ENCODE measurements at regions not wholly inside any gene's neighbourhood (a gene's known extent, or its start where the extent isn't known, plus 50 kb on each side); places are given as distances from the start of the nearest gene placed in this dataset.

DNA sequence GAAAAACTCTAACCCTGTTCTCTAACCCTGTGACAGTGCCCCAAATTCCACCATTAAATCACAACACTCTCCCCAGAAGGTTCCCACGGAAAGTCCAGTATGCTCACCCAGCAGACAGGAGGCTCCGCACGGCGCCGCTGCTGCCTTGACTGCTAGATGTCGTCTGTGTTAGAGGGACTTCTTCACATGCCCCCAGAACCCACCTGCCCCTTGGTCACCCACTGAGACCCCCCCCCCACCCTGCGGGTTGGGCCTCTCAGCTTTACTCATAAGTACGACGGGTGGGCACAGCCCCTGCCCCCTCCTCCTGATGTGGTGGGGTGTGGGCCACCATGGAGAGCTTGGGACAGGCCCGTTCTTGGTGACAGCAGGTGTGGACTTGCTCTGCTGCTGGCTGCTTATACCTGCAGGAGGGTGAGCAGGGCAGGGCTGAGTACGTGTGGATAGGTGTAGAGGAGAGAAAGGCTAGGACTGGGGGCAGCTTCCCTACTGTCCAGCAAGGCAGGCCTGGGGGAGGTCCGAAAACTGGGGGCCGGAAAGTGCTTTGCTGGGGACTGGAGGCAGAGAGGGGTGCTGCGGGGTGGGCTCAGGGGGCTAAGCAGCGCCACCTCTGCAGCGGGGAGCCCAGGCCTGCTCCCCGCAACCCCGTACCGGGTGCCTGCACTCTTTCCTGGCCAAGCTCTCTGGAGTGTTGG, 57.5 kb upstream of the OLFM1 start:
- DNase-seq (ENCODE audit: low read depth, low spot score): no peak

DNA sequence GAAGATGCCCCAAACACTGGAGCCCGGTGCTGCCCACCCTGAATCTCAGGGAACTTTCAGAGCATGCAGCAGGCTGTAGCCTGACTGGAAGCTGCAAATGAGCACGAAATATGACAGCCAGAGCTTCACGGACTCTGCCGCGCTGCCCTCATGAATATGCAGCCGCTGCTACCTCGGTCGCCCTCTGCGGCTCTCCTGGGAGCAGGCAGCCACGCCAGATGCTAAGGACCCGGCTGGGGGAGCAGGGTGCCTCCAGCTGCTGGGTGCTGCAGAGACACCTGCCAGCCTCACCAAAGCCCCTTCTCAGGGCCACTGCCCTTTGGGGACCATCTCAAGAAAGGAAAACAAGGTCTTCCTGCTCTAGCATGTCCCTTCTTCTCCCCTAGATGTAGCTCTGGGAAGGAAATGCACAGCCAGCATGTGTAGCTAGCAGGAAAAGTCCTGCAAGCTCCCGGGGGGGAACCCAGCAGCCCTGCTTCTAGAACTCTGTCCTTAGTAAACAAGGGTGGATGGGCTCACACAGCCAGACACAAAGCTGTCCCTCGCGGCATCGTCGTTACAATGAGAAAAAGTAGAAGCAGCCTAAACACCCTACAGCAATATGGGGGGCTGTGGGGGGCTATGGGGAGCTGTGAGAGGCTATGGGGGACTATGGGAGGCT, 56.8 kb upstream of the OLFM1 start:
- DNase-seq (ENCODE audit: low read depth, low spot score): no peak

GRCh38 chr9:135032041-135032835, 55.2 kb upstream of the OLFM1 start:
- DNase-seq (ENCODE audit: low read depth, low spot score): no peak

GRCh38 chr9:135032868-135033460, 54.5 kb upstream of the OLFM1 start:
- no peak for DNase-seq (ENCODE audit: low read depth, low spot score)

DNA sequence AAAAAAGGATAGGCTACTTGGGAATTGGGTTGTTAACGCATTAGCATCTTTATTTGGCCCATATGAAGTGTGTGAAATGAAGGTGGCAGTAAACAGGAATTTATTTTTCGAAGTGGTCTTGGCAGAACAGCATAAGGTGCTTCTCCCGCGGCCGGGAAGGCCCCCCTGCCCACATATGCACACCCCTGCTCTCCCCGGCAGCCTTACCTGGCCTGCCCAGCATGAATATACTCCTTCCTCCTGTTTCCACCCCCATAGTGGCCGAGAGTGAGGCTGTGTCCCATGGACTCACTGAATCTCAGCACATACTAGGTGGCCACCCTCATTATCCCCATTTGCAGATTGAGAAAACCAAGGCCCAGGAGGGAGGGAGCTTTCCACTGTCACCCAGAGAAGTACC, 54.0 kb upstream of the OLFM1 start:
- no peak for DNase-seq (ENCODE audit: low read depth, low spot score)

GRCh38 chr9:135034106-135034505, 53.4 kb upstream of the OLFM1 start:
- no peak for DNase-seq (ENCODE audit: low read depth, low spot score)

DNA sequence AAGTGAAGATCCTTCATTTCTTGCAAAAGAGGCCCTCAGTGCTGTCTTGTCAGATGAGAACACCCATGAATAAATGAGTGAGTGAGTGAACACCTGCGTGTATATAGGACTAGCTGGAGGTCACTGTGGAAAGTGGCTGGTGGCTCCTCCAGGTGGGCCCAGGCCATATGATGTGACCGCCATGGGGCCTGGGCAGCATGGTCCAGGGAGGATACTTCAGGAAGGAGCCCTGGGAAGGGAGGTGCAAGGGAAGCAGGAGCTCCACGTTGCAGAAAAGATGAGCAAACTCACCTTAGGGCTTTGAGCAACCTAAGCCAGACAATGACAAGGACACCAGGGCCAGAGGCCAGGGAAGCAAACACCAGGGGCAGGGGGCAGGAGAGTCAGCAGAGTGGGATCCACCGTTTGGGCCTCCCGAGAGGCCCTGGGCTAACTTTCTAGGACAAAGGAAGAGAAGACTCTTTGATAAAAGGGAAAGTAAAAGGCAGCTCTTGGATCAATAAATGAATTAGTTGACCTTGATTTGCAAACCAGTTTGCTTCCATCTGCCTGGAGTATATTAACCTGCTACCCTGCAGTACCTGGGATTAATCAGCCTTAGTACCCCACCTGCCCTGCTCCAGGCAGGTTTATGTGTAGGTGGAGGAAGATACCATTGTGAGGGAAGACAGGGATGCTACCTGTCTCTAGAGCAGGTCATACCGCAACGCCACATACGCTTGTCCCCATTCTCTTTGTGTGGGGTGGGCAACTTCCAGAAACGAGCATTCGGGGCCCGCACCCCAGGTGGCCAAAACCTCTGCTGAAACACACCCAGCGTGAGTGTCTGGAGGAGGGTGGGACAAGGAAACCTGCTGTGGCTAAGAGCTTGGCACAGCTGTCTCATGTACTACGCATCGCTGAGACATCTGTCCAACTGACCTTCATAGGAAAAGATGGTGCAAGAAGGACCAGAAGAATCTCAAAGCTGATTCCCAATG, 51.4 kb upstream of the OLFM1 start:
- no peak for DNase-seq (ENCODE audit: low read depth, low spot score)

DNA sequence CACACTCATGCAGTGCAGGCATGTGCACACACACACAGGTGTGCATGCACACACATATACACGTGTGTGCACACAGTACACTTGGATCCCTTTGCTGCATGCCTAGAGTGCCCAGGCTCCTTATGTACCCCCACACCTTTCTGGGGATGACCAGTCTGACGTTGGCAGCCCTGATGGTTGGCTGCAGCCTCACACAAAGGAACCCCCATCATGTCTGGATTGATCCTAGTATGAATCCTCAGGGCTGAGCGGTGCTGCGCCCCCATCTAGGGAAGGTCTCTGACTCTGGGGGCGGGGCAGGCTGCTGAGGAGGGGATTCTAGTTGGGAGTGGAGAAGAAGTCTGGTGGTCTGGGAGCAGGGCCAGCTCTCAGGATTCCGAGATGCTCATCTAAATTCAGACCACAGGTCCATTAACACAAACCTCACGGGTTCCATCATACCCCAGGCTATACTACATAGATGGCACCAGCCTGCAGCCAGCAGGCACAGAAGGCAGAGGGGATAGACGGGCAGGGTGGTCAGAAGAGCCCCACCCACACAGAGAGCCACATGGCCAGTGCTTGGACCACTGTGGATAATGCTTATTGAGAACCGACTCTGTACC, 50.5 kb upstream of the OLFM1 start:
- no peak for DNase-seq (ENCODE audit: low read depth, low spot score)

DNA sequence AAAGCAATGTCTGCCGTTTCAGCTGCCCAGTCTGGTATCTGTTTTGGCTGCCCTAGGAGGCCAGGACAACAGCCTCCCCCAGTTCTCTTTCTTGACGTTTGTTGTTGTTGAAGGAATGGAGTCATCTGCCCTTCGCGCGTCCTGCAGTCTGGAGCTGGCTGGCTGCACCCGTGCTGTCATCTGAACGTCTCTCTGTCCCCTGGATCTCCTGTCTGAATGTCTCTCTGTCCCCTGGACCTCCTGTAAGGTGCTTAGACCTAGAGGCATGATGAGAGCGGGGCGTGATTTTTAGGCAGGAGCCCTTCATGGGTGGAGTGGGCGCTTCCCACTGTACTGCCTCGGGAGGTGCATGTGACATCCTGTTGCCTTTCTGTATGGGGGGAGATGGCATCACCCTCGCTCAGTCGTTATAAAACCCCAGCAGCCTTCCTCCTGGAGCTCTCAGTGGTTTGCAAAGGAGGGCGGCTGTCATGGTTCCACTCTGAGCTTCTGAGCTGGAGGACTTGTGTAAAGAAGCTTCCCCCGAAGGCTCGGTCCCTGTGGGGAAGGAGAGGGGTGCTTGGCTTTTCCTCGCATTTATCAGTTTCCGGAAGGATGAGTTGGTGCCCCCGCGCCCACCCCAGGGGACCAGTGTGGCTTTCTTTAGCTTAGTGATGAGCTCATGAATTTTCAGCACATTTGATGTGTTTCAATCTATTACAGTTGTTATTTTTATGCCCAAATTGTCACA, 49.8 kb upstream of the OLFM1 start:
- DNase-seq (ENCODE audit: low read depth, low spot score): no peak
